ENCODE measurements at regions not wholly inside any gene's neighbourhood (a gene's known extent, or its start where the extent isn't known, plus 50 kb on each side); places are given as distances from the start of the nearest gene placed in this dataset.

DNA sequence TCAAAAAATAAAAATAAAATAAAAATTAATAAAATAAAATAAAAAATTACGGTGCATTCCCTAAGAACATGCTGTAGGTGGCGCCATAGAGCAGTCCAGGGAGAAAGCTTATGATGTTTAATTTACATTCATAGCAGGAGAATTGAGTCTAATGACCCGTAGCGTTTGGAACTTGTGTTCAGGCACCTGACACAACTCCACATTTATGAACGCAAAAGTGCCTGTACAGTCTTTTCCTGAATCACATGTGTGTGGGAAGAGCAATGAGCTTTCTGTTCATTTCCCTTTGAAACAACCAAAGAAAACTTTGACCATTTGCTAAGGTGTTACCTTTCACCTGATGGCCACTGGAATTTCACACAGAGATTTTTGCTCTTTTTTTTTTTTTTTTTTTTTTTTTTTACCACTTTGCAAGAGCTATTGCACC lies 60.6 kb upstream of the KCNA1 start:
- TF ChIP-seq, protein P1, sequence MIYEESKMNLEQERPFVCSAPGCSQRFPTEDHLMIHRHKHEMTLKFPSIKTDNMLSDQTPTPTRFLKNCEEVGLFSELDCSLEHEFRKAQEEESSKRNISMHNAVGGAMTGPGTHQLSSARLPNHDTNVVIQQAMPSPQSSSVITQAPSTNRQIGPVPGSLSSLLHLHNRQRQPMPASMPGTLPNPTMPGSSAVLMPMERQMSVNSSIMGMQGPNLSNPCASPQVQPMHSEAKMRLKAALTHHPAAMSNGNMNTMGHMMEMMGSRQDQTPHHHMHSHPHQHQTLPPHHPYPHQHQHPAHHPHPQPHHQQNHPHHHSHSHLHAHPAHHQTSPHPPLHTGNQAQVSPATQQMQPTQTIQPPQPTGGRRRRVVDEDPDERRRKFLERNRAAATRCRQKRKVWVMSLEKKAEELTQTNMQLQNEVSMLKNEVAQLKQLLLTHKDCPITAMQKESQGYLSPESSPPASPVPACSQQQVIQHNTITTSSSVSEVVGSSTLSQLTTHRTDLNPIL (CRISPR knock-in tag; IDR thresholded peaks at IDR 0.05; ENCODE audit: low read depth) = no peak
- TF ChIP-seq OSR1 (CRISPR knock-in tag; IDR thresholded peaks at IDR 0.05) = no peak
- no peak for TF ChIP-seq ARNTL (CRISPR knock-in tag; IDR thresholded peaks at IDR 0.05; ENCODE audit: borderline replicate concordance, low read depth)
- TF ChIP-seq ZFP30 (CRISPR knock-in tag; IDR thresholded peaks at IDR 0.05) = no peak
- TF ChIP-seq ZNF8 (CRISPR knock-in tag; IDR thresholded peaks at IDR 0.05) = no peak
- no peak for TF ChIP-seq ZNF565 (CRISPR knock-in tag; conservative IDR thresholded peaks at IDR 0.05; ENCODE audit: low read depth)
- TF ChIP-seq, protein P2, sequence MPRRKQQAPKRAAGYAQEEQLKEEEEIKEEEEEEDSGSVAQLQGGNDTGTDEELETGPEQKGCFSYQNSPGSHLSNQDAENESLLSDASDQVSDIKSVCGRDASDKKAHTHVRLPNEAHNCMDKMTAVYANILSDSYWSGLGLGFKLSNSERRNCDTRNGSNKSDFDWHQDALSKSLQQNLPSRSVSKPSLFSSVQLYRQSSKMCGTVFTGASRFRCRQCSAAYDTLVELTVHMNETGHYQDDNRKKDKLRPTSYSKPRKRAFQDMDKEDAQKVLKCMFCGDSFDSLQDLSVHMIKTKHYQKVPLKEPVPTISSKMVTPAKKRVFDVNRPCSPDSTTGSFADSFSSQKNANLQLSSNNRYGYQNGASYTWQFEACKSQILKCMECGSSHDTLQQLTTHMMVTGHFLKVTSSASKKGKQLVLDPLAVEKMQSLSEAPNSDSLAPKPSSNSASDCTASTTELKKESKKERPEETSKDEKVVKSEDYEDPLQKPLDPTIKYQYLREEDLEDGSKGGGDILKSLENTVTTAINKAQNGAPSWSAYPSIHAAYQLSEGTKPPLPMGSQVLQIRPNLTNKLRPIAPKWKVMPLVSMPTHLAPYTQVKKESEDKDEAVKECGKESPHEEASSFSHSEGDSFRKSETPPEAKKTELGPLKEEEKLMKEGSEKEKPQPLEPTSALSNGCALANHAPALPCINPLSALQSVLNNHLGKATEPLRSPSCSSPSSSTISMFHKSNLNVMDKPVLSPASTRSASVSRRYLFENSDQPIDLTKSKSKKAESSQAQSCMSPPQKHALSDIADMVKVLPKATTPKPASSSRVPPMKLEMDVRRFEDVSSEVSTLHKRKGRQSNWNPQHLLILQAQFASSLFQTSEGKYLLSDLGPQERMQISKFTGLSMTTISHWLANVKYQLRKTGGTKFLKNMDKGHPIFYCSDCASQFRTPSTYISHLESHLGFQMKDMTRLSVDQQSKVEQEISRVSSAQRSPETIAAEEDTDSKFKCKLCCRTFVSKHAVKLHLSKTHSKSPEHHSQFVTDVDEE (CRISPR knock-in tag; IDR thresholded peaks at IDR 0.05) = no peak
